ENCODE measurements at regions not wholly inside any gene's neighbourhood (a gene's known extent, or its start where the extent isn't known, plus 50 kb on each side); places are given as distances from the start of the nearest gene placed in this dataset.

DNA sequence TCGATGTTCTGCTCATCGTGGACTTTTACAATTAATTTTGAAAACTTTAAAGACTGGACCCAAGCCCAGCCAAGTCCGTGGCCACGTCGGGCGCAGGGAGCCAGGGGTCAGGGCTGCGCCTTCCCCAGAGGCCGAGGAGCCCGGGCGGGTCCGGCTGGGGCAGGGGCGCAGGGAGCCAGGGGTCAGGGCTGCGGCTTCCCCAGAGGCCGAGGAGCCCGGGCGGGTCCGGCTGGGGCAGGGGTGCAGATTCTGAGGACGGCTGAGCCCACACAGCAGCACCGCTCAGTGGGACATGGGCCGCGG lies 75.2 kb downstream of the MICALL2 start:
- no peak for TF ChIP-seq TAF1 (IDR thresholded peaks at IDR 0.05; ENCODE audit: low read depth, low read length)
- TF ChIP-seq POLR2A (IDR thresholded peaks at IDR 0.05; ENCODE audit: low read depth, low read length): no peak
- no peak for TF ChIP-seq POLR2AphosphoS5 (IDR thresholded peaks at IDR 0.05; ENCODE audit: low read depth, low read length)
- no peak for TF ChIP-seq POU2F2 (IDR thresholded peaks at IDR 0.05; ENCODE audit: low read depth, low read length)
- TF ChIP-seq SPI1 (IDR thresholded peaks at IDR 0.05; ENCODE audit: low read depth, low read length): no peak
- no peak for TF ChIP-seq PAX5 (IDR thresholded peaks at IDR 0.05; ENCODE audit: insufficient read depth, low read length, severe bottlenecking)

Measured in GM12891 (cell line).